Left lung (tissue), 4 donors: ENCODE measurements at regions not wholly inside any gene's neighbourhood (a gene's known extent, or its start where the extent isn't known, plus 50 kb on each side); places are given as distances from the start of the nearest gene placed in this dataset.

Experiments used
- ATAC-seq: fragments of 200-7000 bp; cut with Tn5 transposase; one replicate; pipeline ENCODE4 v1.9.1; 2020; ENCODE audit warnings: moderate library complexity
- DNase-seq, 4 donors: peaks; one replicate each; pipeline ENCODE4 v3.0.0-alpha.2; 2013 to 2020
- H3K27ac ChIP-seq, 2 donors: fragments of 200-600 bp; sonication (generic) in 1 of 2; one replicate each; pipeline versions ENCODE4 v1.5.0 to v1.8.0; 2020 to 2021
- H3K27me3 ChIP-seq, 2 donors: fragments of 200-600 bp; sonication (generic) in 1 of 2; one replicate each; pipeline versions ENCODE4 v1.5.0 to v1.8.0; 2020 to 2021
- H3K36me3 ChIP-seq, 2 donors: fragments of 200-600 bp; sonication (generic) in 1 of 2; one replicate each; pipeline versions ENCODE4 v1.5.0 to v1.8.0; 2020 to 2021
- H3K4me1 ChIP-seq, 2 donors: fragments of 200-600 bp; one replicate each; pipeline ENCODE4 v1.8.0; 2021
- H3K4me3 ChIP-seq, 2 donors: fragments of 200-600 bp; sonication (generic) in 1 of 2; one replicate each; pipeline versions ENCODE4 v1.5.0 to v1.8.0; 2020 to 2021; ENCODE audit warnings: mild to moderate bottlenecking in 1 of 2
- H3K9me3 ChIP-seq, 2 donors: fragments of 200-600 bp; sonication (generic) in 1 of 2; one replicate each; pipeline versions ENCODE4 v1.5.0 to v1.8.0; 2020 to 2021
- intact Hi-C, 2 donors: fragments of 100-400 bp; cut with DNase I; formaldehyde crosslinking; loops; one replicate each; pipeline versions ENCODE4 v1.11.2 to v1.14.2; 2022
- TF ChIP-seq, protein P1 (sequence below), 2 donors: fragments of 200-600 bp; sonication (generic) in 1 of 2; IDR thresholded peaks; one replicate each; pipeline versions ENCODE4 v1.5.0 to v1.8.0; 2021; ENCODE audit warnings: antibody characterized with exemption in 2 of 2
- donor health status: DM: no; HTN: yes; CAD: no.
- donor health status: DM: no; HTN: no; CAD: no.

- Histone ChIP-seq H3K9me3 (no peaks in the 10 kb centered on the region), H3K27ac (no peak overlapping the region), H3K4me3 (no peak overlapping the region), H3K4me1 (no peaks in the 10 kb centered on the region), H3K36me3 (no peaks in the 10 kb centered on the region), H3K27me3 (no peaks in the 10 kb centered on the region)
- ATAC-seq (no peak), DNase-seq (no peak)
- TF ChIP-seq, protein P1, sequence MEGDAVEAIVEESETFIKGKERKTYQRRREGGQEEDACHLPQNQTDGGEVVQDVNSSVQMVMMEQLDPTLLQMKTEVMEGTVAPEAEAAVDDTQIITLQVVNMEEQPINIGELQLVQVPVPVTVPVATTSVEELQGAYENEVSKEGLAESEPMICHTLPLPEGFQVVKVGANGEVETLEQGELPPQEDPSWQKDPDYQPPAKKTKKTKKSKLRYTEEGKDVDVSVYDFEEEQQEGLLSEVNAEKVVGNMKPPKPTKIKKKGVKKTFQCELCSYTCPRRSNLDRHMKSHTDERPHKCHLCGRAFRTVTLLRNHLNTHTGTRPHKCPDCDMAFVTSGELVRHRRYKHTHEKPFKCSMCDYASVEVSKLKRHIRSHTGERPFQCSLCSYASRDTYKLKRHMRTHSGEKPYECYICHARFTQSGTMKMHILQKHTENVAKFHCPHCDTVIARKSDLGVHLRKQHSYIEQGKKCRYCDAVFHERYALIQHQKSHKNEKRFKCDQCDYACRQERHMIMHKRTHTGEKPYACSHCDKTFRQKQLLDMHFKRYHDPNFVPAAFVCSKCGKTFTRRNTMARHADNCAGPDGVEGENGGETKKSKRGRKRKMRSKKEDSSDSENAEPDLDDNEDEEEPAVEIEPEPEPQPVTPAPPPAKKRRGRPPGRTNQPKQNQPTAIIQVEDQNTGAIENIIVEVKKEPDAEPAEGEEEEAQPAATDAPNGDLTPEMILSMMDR (IDR thresholded peaks at IDR 0.05) = no peak
- intact Hi-C loops = no loop called here
Measured at GRCh38 chr3:176581589-176581988, 615.7 kb downstream of the TBL1XR1 start.

GRCh38 chr3:176579711-176580185 lies 617.5 kb downstream of the TBL1XR1 start:
- DNase-seq (no peak), ATAC-seq (no peak)
- TF ChIP-seq, protein P1 (IDR thresholded peaks at IDR 0.05) = no peak
- no peaks in the 10 kb centered on the region for H3K36me3 ChIP-seq
- H3K4me3 ChIP-seq = no peak overlapping the region
- H3K9me3 ChIP-seq = no peaks in the 10 kb centered on the region
- H3K27me3 ChIP-seq = no peaks in the 10 kb centered on the region
- H3K4me1 ChIP-seq = no peaks in the 10 kb centered on the region
- H3K27ac ChIP-seq = no peak overlapping the region
- intact Hi-C loops = no loop called here

DNA sequence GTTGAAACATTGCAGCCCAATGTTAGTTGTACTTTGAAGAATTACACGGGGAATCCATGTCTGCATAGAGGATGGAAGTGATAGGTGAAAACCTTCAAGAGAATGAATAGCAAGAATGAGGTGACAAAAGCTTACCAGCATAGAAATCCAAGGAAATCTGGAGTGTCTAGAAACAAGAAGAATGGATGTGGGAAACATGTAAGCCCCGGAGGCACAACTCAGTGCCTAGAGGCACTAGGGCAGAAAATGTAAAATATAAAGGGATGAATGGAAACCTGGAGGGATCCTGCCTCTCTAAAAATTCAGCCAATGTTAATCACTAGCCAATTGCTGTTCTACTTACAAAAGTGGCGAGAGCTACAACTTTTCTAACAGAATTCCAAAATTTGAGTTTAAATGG lies 619.0 kb downstream of the TBL1XR1 start:
- ATAC-seq = no peak
- Histone ChIP-seq H3K27ac (no peak overlapping the region), H3K4me3 (no peak overlapping the region), H3K4me1 (no peaks in the 10 kb centered on the region), H3K27me3 (no peaks in the 10 kb centered on the region), H3K36me3 (no peaks in the 10 kb centered on the region), H3K9me3 (no peaks in the 10 kb centered on the region)
- no peak for DNase-seq
- intact Hi-C loops = no loop called here
- TF ChIP-seq, protein P1 (IDR thresholded peaks at IDR 0.05) = no peak

- no peaks in the 10 kb centered on the region for H3K36me3 ChIP-seq
- DNase-seq (peak in 1 of 4 donors; percentile 11), ATAC-seq (no peak)
- no peaks in the 10 kb centered on the region for H3K4me1 ChIP-seq
- intact Hi-C loops = no loop called here
- no peak overlapping the region for H3K27ac ChIP-seq
- no peak overlapping the region for H3K4me3 ChIP-seq
- H3K9me3 ChIP-seq = no peaks in the 10 kb centered on the region
- H3K27me3 ChIP-seq = no peaks in the 10 kb centered on the region
- TF ChIP-seq, protein P1 (IDR thresholded peaks at IDR 0.05) = no peak
Measured at GRCh38 chr3:176577447-176577846, 619.8 kb downstream of the TBL1XR1 start.

- TF ChIP-seq, protein P1 (IDR thresholded peaks at IDR 0.05) = no peak
- intact Hi-C loops = no loop called here
Measured at GRCh38 chr3:176574786-176575185, 622.5 kb downstream of the TBL1XR1 start.

More at GRCh38 chr3:176574786-176575185, 622.5 kb downstream of the TBL1XR1 start:
- no peaks in the 10 kb centered on the region for H3K27me3 ChIP-seq
- no peaks in the 10 kb centered on the region for H3K36me3 ChIP-seq
- H3K4me3 ChIP-seq = no peak overlapping the region
- ATAC-seq (no peak), DNase-seq (no peak)
- no peak overlapping the region for H3K27ac ChIP-seq
- no peaks in the 10 kb centered on the region for H3K4me1 ChIP-seq
- no peaks in the 10 kb centered on the region for H3K9me3 ChIP-seq
